CD4-positive, CD25-positive, alpha-beta regulatory T cell (primary cell): ENCODE measurements at regions not wholly inside any gene's neighbourhood (a gene's known extent, or its start where the extent isn't known, plus 50 kb on each side); places are given as distances from the start of the nearest gene placed in this dataset.

ENCODE experiments used
- ATAC-seq, 2 donors: fragments of 150-1000 bp; cut with Tn5 transposase; one replicate each; pipeline ENCODE4 v1.10.0; 2021; ENCODE audit warnings: low read depth in 2 of 2, moderate number of reproducible peaks in 2 of 2, moderate library complexity in 1 of 2
- DNase-seq, 3 donors: peaks; one replicate each; pipeline versions ENCODE4 v3.0.0 to v3.0.0-alpha.2; 2012 to 2022; ENCODE audit warnings: mixed read lengths in 1 of 3
- H3K27ac ChIP-seq: one replicate; pipeline ENCODE4 v1.7.0; 2013; ENCODE audit warnings: mild to moderate bottlenecking, low read length; ENCODE audit not compliant: insufficient read depth, poor library complexity, severe bottlenecking
- H3K27me3 ChIP-seq: one replicate; pipeline ENCODE4 v1.7.0; 2013; ENCODE audit warnings: low read length; ENCODE audit not compliant: control insufficient read depth, insufficient read depth
- H3K36me3 ChIP-seq: one replicate; pipeline ENCODE4 v1.7.0; 2013; ENCODE audit warnings: mild to moderate bottlenecking, low read length, moderate library complexity; ENCODE audit not compliant: control insufficient read depth, insufficient read depth
- H3K4me1 ChIP-seq: 2 replicates; pipeline ENCODE4 v1.7.0; 2013; ENCODE audit warnings: mild to moderate bottlenecking, low read length; ENCODE audit not compliant: insufficient read depth, control insufficient read depth, poor library complexity, severe bottlenecking
- H3K4me3 ChIP-seq: one replicate; pipeline ENCODE4 v1.7.0; 2013; ENCODE audit warnings: low read depth, mild to moderate bottlenecking, low read length, moderate library complexity
- H3K9me3 ChIP-seq, 2 experiments: 1 replicate in 1 of 2; 2 replicates in 1 of 2; pipeline ENCODE4 v1.7.0; 2013; ENCODE audit warnings: low read length in 2 of 2, mild to moderate bottlenecking in 1 of 2, moderate library complexity in 1 of 2; ENCODE audit not compliant: control insufficient read depth in 2 of 2
- H3K27ac Mint-ChIP-seq, 3 donors: one replicate each; pipeline ENCODE4 v1.8.0; 2020 to 2022; ENCODE audit warnings: mild to moderate bottlenecking in 3 of 3, mixed read lengths in 3 of 3, moderate library complexity in 2 of 3
- H3K27me3 Mint-ChIP-seq: one replicate; pipeline ENCODE4 v1.8.0; 2022; ENCODE audit warnings: mild to moderate bottlenecking, mixed read lengths
- H3K36me3 Mint-ChIP-seq: one replicate; pipeline ENCODE4 v1.8.0; 2020; ENCODE audit warnings: mixed read lengths
- H3K4me1 Mint-ChIP-seq, 4 donors: one replicate each; pipeline ENCODE4 v1.8.0; 2020 to 2022; ENCODE audit warnings: mixed read lengths in 4 of 4, mild to moderate bottlenecking in 1 of 4
- H3K4me3 Mint-ChIP-seq, 4 donors: one replicate each; pipeline ENCODE4 v1.8.0; 2020 to 2022; ENCODE audit warnings: mild to moderate bottlenecking in 4 of 4, mixed read lengths in 4 of 4, moderate library complexity in 3 of 4
- H3K9me3 Mint-ChIP-seq, 7 donors: one replicate each; pipeline ENCODE4 v1.8.0; 2020 to 2022; ENCODE audit warnings: mixed read lengths in 7 of 7, mild to moderate bottlenecking in 3 of 7, moderate library complexity in 2 of 7

- Mint-ChIP-seq H3K4me3 (no peak overlapping the region), H3K36me3 (no peaks in the 10 kb centered on the region), H3K27me3 (peaks cover 4% of the 10 kb centered on the region), H3K9me3 (peaks cover 0 to 2% (median 0%) of the 10 kb centered on the region in 7 donors), H3K27ac (no peak overlapping the region), H3K4me1 (no peaks in the 10 kb centered on the region)
- no peaks in the 10 kb centered on the region for H3K9me3 ChIP-seq
- no peaks in the 10 kb centered on the region for H3K27me3 ChIP-seq
- DNase-seq (no peak), ATAC-seq (no peak)
- no peaks in the 10 kb centered on the region for H3K36me3 ChIP-seq
- no peaks in the 10 kb centered on the region for H3K4me1 ChIP-seq
- H3K27ac ChIP-seq: no peak overlapping the region
- no peak overlapping the region for H3K4me3 ChIP-seq
These were observed 77.7 kb upstream of the KITLG start for GRCh38 chr12:88658009-88658408.

- Histone ChIP-seq H3K27me3 (no peaks in the 10 kb centered on the region), H3K4me1 (no peaks in the 10 kb centered on the region), H3K4me3 (no peak overlapping the region), H3K9me3 (no peaks in the 10 kb centered on the region), H3K36me3 (no peaks in the 10 kb centered on the region), H3K27ac (no peak overlapping the region)
- Mint-ChIP-seq H3K9me3 (peaks cover 0 to 4% (median 0%) of the 10 kb centered on the region in 7 donors), H3K4me1 (no peaks in the 10 kb centered on the region), H3K27ac (no peak overlapping the region), H3K36me3 (no peaks in the 10 kb centered on the region), H3K4me3 (peak overlapping the region in 1 of 4 donors; percentile 47), H3K27me3 (no peaks in the 10 kb centered on the region)
- ATAC-seq (no peak), DNase-seq (no peak)
These were observed 70.4 kb upstream of the KITLG start for GRCh38 chr12:88650715-88651114.

- Histone ChIP-seq H3K27me3 (no peaks in the 10 kb centered on the region), H3K4me1 (no peaks in the 10 kb centered on the region), H3K4me3 (no peak overlapping the region), H3K9me3 (no peaks in the 10 kb centered on the region), H3K27ac (no peak overlapping the region), H3K36me3 (no peaks in the 10 kb centered on the region)
- no peaks in the 10 kb centered on the region for H3K36me3 Mint-ChIP-seq
- H3K4me1 Mint-ChIP-seq: no peaks in the 10 kb centered on the region
- DNase-seq (no peak), ATAC-seq (no peak)
- H3K27ac Mint-ChIP-seq: no peak overlapping the region
- H3K4me3 Mint-ChIP-seq: no peak overlapping the region
- H3K9me3 Mint-ChIP-seq: peaks cover 0 to 8% (median 0%) of the 10 kb centered on the region in 7 donors
- no peaks in the 10 kb centered on the region for H3K27me3 Mint-ChIP-seq
These were observed 68.4 kb upstream of the KITLG start for GRCh38 chr12:88648625-88649024.

GRCh38 chr12:88646824-88647223 is 66.6 kb upstream of the KITLG start:
- no peaks in the 10 kb centered on the region for H3K4me1 ChIP-seq
- ATAC-seq (no peak), DNase-seq (no peak)
- H3K27ac ChIP-seq: no peak overlapping the region
- no peaks in the 10 kb centered on the region for H3K9me3 ChIP-seq
- no peaks in the 10 kb centered on the region for H3K36me3 Mint-ChIP-seq
- H3K9me3 Mint-ChIP-seq: peaks cover 0 to 6% (median 0%) of the 10 kb centered on the region in 7 donors
- H3K4me3 ChIP-seq: no peak overlapping the region
- H3K4me3 Mint-ChIP-seq: no peak overlapping the region
- H3K27me3 ChIP-seq: no peaks in the 10 kb centered on the region
- no peak overlapping the region for H3K27ac Mint-ChIP-seq
- no peaks in the 10 kb centered on the region for H3K36me3 ChIP-seq
- H3K4me1 Mint-ChIP-seq: no peaks in the 10 kb centered on the region
- H3K27me3 Mint-ChIP-seq: no peaks in the 10 kb centered on the region

- H3K9me3 ChIP-seq: no peaks in the 10 kb centered on the region
- Mint-ChIP-seq H3K27me3 (peaks cover 2% of the 10 kb centered on the region), H3K27ac (no peak overlapping the region), H3K9me3 (peaks cover 0 to 4% (median 0%) of the 10 kb centered on the region in 7 donors), H3K36me3 (no peaks in the 10 kb centered on the region), H3K4me1 (no peaks in the 10 kb centered on the region), H3K4me3 (no peak overlapping the region)
- DNase-seq (no peak), ATAC-seq (no peak)
- H3K4me3 ChIP-seq: no peak overlapping the region
- H3K4me1 ChIP-seq: no peaks in the 10 kb centered on the region
- H3K27ac ChIP-seq: no peak overlapping the region
- no peaks in the 10 kb centered on the region for H3K36me3 ChIP-seq
- H3K27me3 ChIP-seq: no peaks in the 10 kb centered on the region
These were observed 65.5 kb upstream of the KITLG start for GRCh38 chr12:88645816-88646215.

- no peaks in the 10 kb centered on the region for H3K36me3 Mint-ChIP-seq
- ATAC-seq (no peak), DNase-seq (no peak)
- H3K4me1 Mint-ChIP-seq: no peaks in the 10 kb centered on the region
- no peak overlapping the region for H3K4me3 Mint-ChIP-seq
- H3K27me3 Mint-ChIP-seq: peaks cover 4% of the 10 kb centered on the region
- H3K9me3 Mint-ChIP-seq: peaks cover 0 to 4% (median 0%) of the 10 kb centered on the region in 7 donors
- no peaks in the 10 kb centered on the region for H3K9me3 ChIP-seq
- no peaks in the 10 kb centered on the region for H3K36me3 ChIP-seq
- no peak overlapping the region for H3K27ac ChIP-seq
- H3K4me1 ChIP-seq: no peaks in the 10 kb centered on the region
- H3K27ac Mint-ChIP-seq: no peak overlapping the region
- no peaks in the 10 kb centered on the region for H3K27me3 ChIP-seq
- no peak overlapping the region for H3K4me3 ChIP-seq
These were observed 64.9 kb upstream of the KITLG start for GRCh38 chr12:88644946-88645702.

GRCh38 chr12:88643685-88644084 is 63.4 kb upstream of the KITLG start:
- H3K27ac ChIP-seq: no peak overlapping the region
- no peaks in the 10 kb centered on the region for H3K27me3 ChIP-seq
- H3K27ac Mint-ChIP-seq: no peak overlapping the region
- H3K4me1 ChIP-seq: no peaks in the 10 kb centered on the region
- H3K36me3 ChIP-seq: no peaks in the 10 kb centered on the region
- DNase-seq (no peak), ATAC-seq (no peak)
- no peak overlapping the region for H3K4me3 ChIP-seq
- H3K9me3 Mint-ChIP-seq: peaks cover 0 to 6% (median 0%) of the 10 kb centered on the region in 7 donors
- no peaks in the 10 kb centered on the region for H3K36me3 Mint-ChIP-seq
- no peaks in the 10 kb centered on the region for H3K4me1 Mint-ChIP-seq
- no peak overlapping the region for H3K4me3 Mint-ChIP-seq
- H3K9me3 ChIP-seq: no peaks in the 10 kb centered on the region
- H3K27me3 Mint-ChIP-seq: peaks cover 4% of the 10 kb centered on the region
